Natural killer cell (primary cell): ENCODE measurements at regions not wholly inside any gene's neighbourhood (a gene's known extent, or its start where the extent isn't known, plus 50 kb on each side); places are given as distances from the start of the nearest gene placed in this dataset.

Experiments
- ATAC-seq, 3 donors: fragments of 150-1000 bp in 2 of 3; fragments of 200-7000 bp in 1 of 3; cut with Tn5 transposase; 1 replicate in 1 of 3; 2 replicates in 2 of 3; pipeline ENCODE4 v1.10.0; 2021; ENCODE audit warnings: mild to moderate bottlenecking in 2 of 3, moderate library complexity in 2 of 3
- DNase-seq, 2 donors: peaks; one replicate each; pipeline versions ENCODE4 v3.0.0 to v3.0.0-alpha.2; 2013 to 2021; ENCODE audit warnings: mixed read lengths in 1 of 2
- H3K27ac ChIP-seq: one replicate; pipeline ENCODE4 v1.5.1; 2013; ENCODE audit warnings: mild to moderate bottlenecking, low read length
- H3K27me3 ChIP-seq: one replicate; pipeline ENCODE4 v1.6.1; 2013; ENCODE audit warnings: low read length; ENCODE audit not compliant: control insufficient read depth, insufficient read depth
- H3K36me3 ChIP-seq: one replicate; pipeline ENCODE4 v1.6.1; 2013; ENCODE audit warnings: low read length; ENCODE audit not compliant: control insufficient read depth, insufficient read depth
- H3K4me1 ChIP-seq: one replicate; pipeline ENCODE4 v1.6.1; 2013; ENCODE audit warnings: low read length; ENCODE audit not compliant: control insufficient read depth, insufficient read depth
- H3K4me3 ChIP-seq: one replicate; pipeline ENCODE4 v1.5.1; 2013; ENCODE audit warnings: low read length
- H3K9me3 ChIP-seq: one replicate; pipeline ENCODE4 v1.6.1; 2013; ENCODE audit warnings: low read length; ENCODE audit not compliant: control insufficient read depth, insufficient read depth
- H3K27ac Mint-ChIP-seq, 2 donors: one replicate each; pipeline ENCODE4 v1.8.0; 2022; ENCODE audit warnings: mild to moderate bottlenecking in 2 of 2, mixed read lengths in 2 of 2, moderate library complexity in 1 of 2
- H3K27me3 Mint-ChIP-seq, 2 donors: one replicate each; pipeline ENCODE4 v1.8.0; 2022; ENCODE audit warnings: low read depth in 2 of 2, mixed read lengths in 2 of 2
- H3K36me3 Mint-ChIP-seq: one replicate; pipeline ENCODE4 v1.8.0; 2022; ENCODE audit warnings: mixed read lengths
- H3K4me1 Mint-ChIP-seq, 2 donors: one replicate each; pipeline ENCODE4 v1.8.0; 2022; ENCODE audit warnings: mixed read lengths in 2 of 2
- H3K4me3 Mint-ChIP-seq: one replicate; pipeline ENCODE4 v1.8.0; 2022; ENCODE audit warnings: mild to moderate bottlenecking, moderate library complexity, mixed read lengths
- H3K9me3 Mint-ChIP-seq, 2 donors: one replicate each; pipeline ENCODE4 v1.8.0; 2022; ENCODE audit warnings: mixed read lengths in 2 of 2
- CTCF ChIP-seq: fragments of 200-600 bp; IDR thresholded peaks from one replicate; pipeline ENCODE4 v1.8.0; 2022; ENCODE audit warnings: antibody characterized with exemption
- WGBS: methylation state at CpG from one replicate; pipeline ENCODE4 v1.1.7; 2013; ENCODE audit warnings: missing lambda C conversion rate; ENCODE audit not compliant: insufficient coverage; 5-methylcytosine and 5-hydroxymethylcytosine counted together
- intact Hi-C: fragments of 100-400 bp; cut with micrococcal nuclease; formaldehyde crosslinking; loops from one replicate; pipeline ENCODE4 v1.14.2; 2022

GRCh38 chr7:65254061-65254460, 119.6 kb upstream of the ZNF92 start:
- Histone ChIP-seq H3K4me3 (no peak overlapping the region), H3K36me3 (no peaks in the 10 kb centered on the region), H3K27ac (no peak overlapping the region), H3K4me1 (peaks cover 14% of the 10 kb centered on the region), H3K9me3 (no peaks in the 10 kb centered on the region), H3K27me3 (no peaks in the 10 kb centered on the region)
- peaks cover 5 to 20% of the 10 kb centered on the region in 2 donors for H3K4me1 Mint-ChIP-seq
- ATAC-seq = no peak
- H3K27me3 Mint-ChIP-seq = peaks cover 0 to 6% of the 10 kb centered on the region in 2 donors
- no peak for TF ChIP-seq CTCF
- no peak for DNase-seq
- intact Hi-C loops = no loop called here
- H3K27ac Mint-ChIP-seq = no peak overlapping the region
- H3K9me3 Mint-ChIP-seq = no peaks in the 10 kb centered on the region
- no CpG with 5 or more reads among the region's 1 CpG for WGBS
- peak overlapping the region; percentile 43 for H3K4me3 Mint-ChIP-seq
- no peaks in the 10 kb centered on the region for H3K36me3 Mint-ChIP-seq

GRCh38 chr7:65251851-65252620, 121.6 kb upstream of the ZNF92 start:
- Mint-ChIP-seq H3K4me3 (peak overlapping the region; percentile 95), H3K36me3 (no peaks in the 10 kb centered on the region), H3K4me1 (peaks cover 5 to 20% of the 10 kb centered on the region in 2 donors), H3K9me3 (no peaks in the 10 kb centered on the region), H3K27ac (peak overlapping the region in 1 of 2 donors; percentile 88), H3K27me3 (peaks cover 0 to 6% of the 10 kb centered on the region in 2 donors)
- DNase-seq (peak in 1 of 2 donors; percentile 46), ATAC-seq (peak; percentile 79 to 81 (median 79))
- WGBS = 1% methylated on average over 64 of the region's 64 CpGs
- H3K4me1 ChIP-seq = peaks cover 14% of the 10 kb centered on the region
- intact Hi-C loops = no loop called here
- TF ChIP-seq CTCF = no peak
- H3K9me3 ChIP-seq = no peaks in the 10 kb centered on the region
- peak overlapping the region; percentile 30 for H3K27ac ChIP-seq
- no peaks in the 10 kb centered on the region for H3K36me3 ChIP-seq
- peak overlapping the region; percentile 67 for H3K4me3 ChIP-seq
- H3K27me3 ChIP-seq = no peaks in the 10 kb centered on the region

- H3K9me3 Mint-ChIP-seq = no peaks in the 10 kb centered on the region
- no peak overlapping the region for H3K27ac Mint-ChIP-seq
- TF ChIP-seq CTCF = no peak
- H3K4me1 ChIP-seq = peaks cover 14% of the 10 kb centered on the region
- no peaks in the 10 kb centered on the region for H3K9me3 ChIP-seq
- ATAC-seq = no peak
- no peaks in the 10 kb centered on the region for H3K36me3 Mint-ChIP-seq
- 98% methylated on average over 18 of the region's 18 CpGs for WGBS
- H3K4me3 Mint-ChIP-seq = peak overlapping the region; percentile 95
- peaks cover 0 to 6% of the 10 kb centered on the region in 2 donors for H3K27me3 Mint-ChIP-seq
- H3K4me3 ChIP-seq = no peak overlapping the region
- H3K4me1 Mint-ChIP-seq = peaks cover 5 to 20% of the 10 kb centered on the region in 2 donors
- H3K27ac ChIP-seq = no peak overlapping the region
- no peak for DNase-seq
- no peaks in the 10 kb centered on the region for H3K36me3 ChIP-seq
- intact Hi-C loops = no loop called here
- no peaks in the 10 kb centered on the region for H3K27me3 ChIP-seq
Observed at GRCh38 chr7:65250697-65251395, 122.8 kb upstream of the ZNF92 start.
